Ecto neural progenitor cell (in vitro differentiated cells): ENCODE measurements at regions not wholly inside any gene's neighbourhood (a gene's known extent, or its start where the extent isn't known, plus 50 kb on each side); places are given as distances from the start of the nearest gene placed in this dataset.

Experiments used
- DNase-seq: peaks from one replicate; pipeline ENCODE4 v3.0.0-alpha.2; 2018; ENCODE audit warnings: low spot score

GRCh38 chr4:137676357-137676998 is 144.2 kb upstream of the PCDH18 start:
- DNase-seq, result no peak

GRCh38 chr4:137674066-137674465 is 141.8 kb upstream of the PCDH18 start:
- DNase-seq, result no peak

GRCh38 chr4:137668885-137669545 is 136.7 kb upstream of the PCDH18 start:
- DNase-seq, result no peak

- DNase-seq, result no peak
These were observed 132.1 kb upstream of the PCDH18 start for GRCh38 chr4:137664416-137664815.

- DNase-seq, result no peak
These were observed 131.7 kb upstream of the PCDH18 start for GRCh38 chr4:137664046-137664387.

- DNase-seq, result no peak
These were observed 131.2 kb upstream of the PCDH18 start for GRCh38 chr4:137663251-137664045.

- DNase-seq, result no peak
These were observed 129.4 kb upstream of the PCDH18 start for GRCh38 chr4:137661693-137662092.

- DNase-seq, result no peak
These were observed 127.9 kb upstream of the PCDH18 start for GRCh38 chr4:137660211-137660610.

- no peak for DNase-seq
These were observed 127.1 kb upstream of the PCDH18 start for GRCh38 chr4:137659431-137659830.

GRCh38 chr4:137656661-137657060 is 124.4 kb upstream of the PCDH18 start:
- no peak for DNase-seq

GRCh38 chr4:137655302-137655701 is 123.0 kb upstream of the PCDH18 start:
- no peak for DNase-seq

- no peak for DNase-seq
These were observed 118.8 kb upstream of the PCDH18 start for GRCh38 chr4:137651128-137651527.

- DNase-seq, result no peak
These were observed 117.6 kb upstream of the PCDH18 start for GRCh38 chr4:137649711-137650450.

GRCh38 chr4:137648531-137648930 is 116.2 kb upstream of the PCDH18 start:
- no peak for DNase-seq

- DNase-seq, result no peak
These were observed 115.1 kb upstream of the PCDH18 start for GRCh38 chr4:137647375-137647774.

GRCh38 chr4:137644201-137644600 is 111.9 kb upstream of the PCDH18 start:
- no peak for DNase-seq

- DNase-seq, result no peak
These were observed 109.2 kb upstream of the PCDH18 start for GRCh38 chr4:137641544-137641943.

GRCh38 chr4:137640838-137641158 is 108.5 kb upstream of the PCDH18 start:
- no peak for DNase-seq

- no peak for DNase-seq
These were observed 108.0 kb upstream of the PCDH18 start for GRCh38 chr4:137640156-137640837.

- no peak for DNase-seq
These were observed 106.6 kb upstream of the PCDH18 start for GRCh38 chr4:137638934-137639333.

GRCh38 chr4:137635601-137636000 is 103.3 kb upstream of the PCDH18 start:
- DNase-seq, result no peak

GRCh38 chr4:137635108-137635507 is 102.8 kb upstream of the PCDH18 start:
- no peak for DNase-seq
